Right lobe of liver (tissue), 6 donors: ENCODE measurements at regions not wholly inside any gene's neighbourhood (a gene's known extent, or its start where the extent isn't known, plus 50 kb on each side); places are given as distances from the start of the nearest gene placed in this dataset.

Source experiments
- ATAC-seq, 4 donors: fragments of 200-7000 bp; cut with Tn5 transposase; one replicate each; pipeline ENCODE4 v1.9.1; 2020; ENCODE audit warnings: mild to moderate bottlenecking in 4 of 4, moderate library complexity in 4 of 4
- DNase-seq, 3 donors: peaks; one replicate each; pipeline ENCODE4 v3.0.0-alpha.2; 2020
- H3K27ac ChIP-seq, 3 donors: fragments of 200-600 bp; one replicate each; pipeline ENCODE4 v1.8.0; 2022
- H3K27me3 ChIP-seq, 2 donors: fragments of 200-600 bp; one replicate each; pipeline ENCODE4 v1.8.0; 2022
- H3K36me3 ChIP-seq, 4 donors: fragments of 200-600 bp; sonication (generic) in 1 of 4; one replicate each; pipeline versions ENCODE4 v1.5.1 to v1.8.0; 2017 to 2022; ENCODE audit warnings: control low read depth in 1 of 4
- H3K4me1 ChIP-seq, 4 donors: fragments of 200-600 bp; sonication (generic) in 1 of 4; one replicate each; pipeline versions ENCODE4 v1.5.1 to v1.8.0; 2017 to 2022; ENCODE audit warnings: control low read depth in 1 of 4
- H3K4me3 ChIP-seq, 3 donors: fragments of 200-600 bp; one replicate each; pipeline ENCODE4 v1.8.0; 2022
- H3K9me3 ChIP-seq, 4 donors: fragments of 200-600 bp; sonication (generic) in 1 of 4; one replicate each; pipeline versions ENCODE4 v1.5.1 to v1.8.0; 2017 to 2022; ENCODE audit warnings: control low read depth in 1 of 4
- POLR2A ChIP-seq: fragments of 450-650 bp; IDR thresholded peaks from one replicate; pipeline ENCODE4 v1.6.1; 2017; ENCODE audit warnings: antibody characterized with exemption, mild to moderate bottlenecking
- WGBS: methylation state at CpG from one replicate; pipeline ENCODE4 v1.1.6; 2018; ENCODE audit warnings: low coverage, low lambda C conversion rate; ENCODE audit not compliant: insufficient coverage; ENCODE audit errors: missing lambda C conversion rate; 5-methylcytosine and 5-hydroxymethylcytosine counted together
- intact Hi-C, 2 donors: fragments of 100-400 bp; cut with DNase I; formaldehyde crosslinking; loops; one replicate each; pipeline versions ENCODE4 v1.11.2 to v1.14.1; 2022
- TF ChIP-seq, protein P1 (sequence below), 4 donors: fragments of 200-600 bp in 3 of 4; fragments of 450-650 bp in 1 of 4; IDR thresholded peaks; one replicate each; pipeline versions ENCODE4 v1.5.1 to v1.8.0; 2016 to 2022; ENCODE audit warnings: antibody characterized with exemption in 4 of 4, mild to moderate bottlenecking in 2 of 4
- donor health status: DM: no; HTN: yes; CAD: no.
- donor health status: DM: no; HTN: no; CAD: no.
- donor health status: DM: no; HTN: no; CAD: no.
- donor health status: DM: no; HTN: yes; CAD: no.
- donor health status: DM: no; HTN: yes; CAD: no.

DNA sequence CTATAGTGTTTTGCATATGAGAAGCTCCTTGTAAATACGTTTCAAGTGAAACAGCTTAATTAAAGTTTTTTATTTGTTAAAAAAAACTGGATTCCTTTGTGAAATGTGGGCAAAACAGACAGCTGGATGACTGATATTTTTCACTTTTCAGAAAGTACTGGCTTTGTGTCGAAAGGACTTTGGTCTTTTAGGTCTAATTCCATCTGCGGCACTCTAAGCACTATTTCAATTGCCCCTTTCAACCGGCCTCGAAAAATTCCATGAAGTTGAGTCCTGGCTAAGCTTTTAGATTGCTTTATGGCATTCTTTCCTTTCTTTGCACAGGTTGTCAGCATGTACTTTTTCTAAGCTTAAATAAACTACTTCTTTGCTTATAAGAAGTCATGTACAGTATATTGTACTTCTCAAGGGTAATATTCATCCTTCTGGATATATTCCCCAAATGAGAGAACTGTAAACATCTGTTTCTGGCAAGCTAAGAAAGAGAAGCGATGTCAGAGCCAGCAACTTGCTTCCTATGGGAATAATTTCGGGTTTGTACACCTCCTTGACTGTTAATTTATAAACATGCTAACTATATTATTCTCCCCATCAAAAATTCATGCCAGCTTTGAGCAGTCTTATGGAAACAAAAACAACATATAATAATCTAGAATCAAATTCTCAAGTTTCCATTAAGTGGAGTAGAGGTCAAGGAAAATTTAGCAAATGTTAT, 611.3 kb downstream of the ETNK1 start:
- no peaks in the 10 kb centered on the region for H3K36me3 ChIP-seq
- 79% methylated on average over 7 of the region's 7 CpGs for WGBS
- no peaks in the 10 kb centered on the region for H3K9me3 ChIP-seq
- no peak for DNase-seq
- H3K27me3 ChIP-seq: no peaks in the 10 kb centered on the region
- no peak for TF ChIP-seq POLR2A
- TF ChIP-seq, protein P1, sequence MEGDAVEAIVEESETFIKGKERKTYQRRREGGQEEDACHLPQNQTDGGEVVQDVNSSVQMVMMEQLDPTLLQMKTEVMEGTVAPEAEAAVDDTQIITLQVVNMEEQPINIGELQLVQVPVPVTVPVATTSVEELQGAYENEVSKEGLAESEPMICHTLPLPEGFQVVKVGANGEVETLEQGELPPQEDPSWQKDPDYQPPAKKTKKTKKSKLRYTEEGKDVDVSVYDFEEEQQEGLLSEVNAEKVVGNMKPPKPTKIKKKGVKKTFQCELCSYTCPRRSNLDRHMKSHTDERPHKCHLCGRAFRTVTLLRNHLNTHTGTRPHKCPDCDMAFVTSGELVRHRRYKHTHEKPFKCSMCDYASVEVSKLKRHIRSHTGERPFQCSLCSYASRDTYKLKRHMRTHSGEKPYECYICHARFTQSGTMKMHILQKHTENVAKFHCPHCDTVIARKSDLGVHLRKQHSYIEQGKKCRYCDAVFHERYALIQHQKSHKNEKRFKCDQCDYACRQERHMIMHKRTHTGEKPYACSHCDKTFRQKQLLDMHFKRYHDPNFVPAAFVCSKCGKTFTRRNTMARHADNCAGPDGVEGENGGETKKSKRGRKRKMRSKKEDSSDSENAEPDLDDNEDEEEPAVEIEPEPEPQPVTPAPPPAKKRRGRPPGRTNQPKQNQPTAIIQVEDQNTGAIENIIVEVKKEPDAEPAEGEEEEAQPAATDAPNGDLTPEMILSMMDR (IDR thresholded peaks at IDR 0.05): no peak
- ATAC-seq: no peak
- no peak overlapping the region for H3K4me3 ChIP-seq
- intact Hi-C loops: no loop called here
- H3K27ac ChIP-seq: no peak overlapping the region
- no peaks in the 10 kb centered on the region for H3K4me1 ChIP-seq

DNA sequence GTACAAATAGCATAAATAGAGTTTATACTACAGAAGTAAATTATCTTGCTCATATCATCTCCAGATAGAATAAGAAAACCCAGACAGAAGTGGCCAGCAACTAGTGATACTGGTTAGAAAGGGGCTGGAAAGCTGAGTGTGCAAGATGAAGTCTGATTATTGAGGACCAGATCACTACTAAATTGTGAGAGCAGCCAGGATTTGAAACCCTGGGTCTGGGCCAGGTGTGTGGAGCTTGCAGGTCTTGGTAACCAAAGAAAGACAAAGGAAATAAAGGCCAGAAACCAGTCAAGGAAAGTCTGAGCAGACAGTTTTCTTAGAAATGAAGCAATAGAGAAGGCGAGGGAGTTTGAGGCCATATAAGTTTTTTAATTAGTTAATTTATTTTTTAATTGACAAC, 611.8 kb downstream of the ETNK1 start:
- intact Hi-C loops: no loop called here
- 89% methylated on average over 1 of the region's 1 CpG for WGBS
- H3K9me3 ChIP-seq: no peaks in the 10 kb centered on the region
- no peak overlapping the region for H3K27ac ChIP-seq
- ATAC-seq (no peak), DNase-seq (no peak)
- no peaks in the 10 kb centered on the region for H3K4me1 ChIP-seq
- H3K4me3 ChIP-seq: no peak overlapping the region
- TF ChIP-seq POLR2A: no peak
- TF ChIP-seq, protein P1 (IDR thresholded peaks at IDR 0.05): no peak
- no peaks in the 10 kb centered on the region for H3K27me3 ChIP-seq
- H3K36me3 ChIP-seq: no peaks in the 10 kb centered on the region

DNA sequence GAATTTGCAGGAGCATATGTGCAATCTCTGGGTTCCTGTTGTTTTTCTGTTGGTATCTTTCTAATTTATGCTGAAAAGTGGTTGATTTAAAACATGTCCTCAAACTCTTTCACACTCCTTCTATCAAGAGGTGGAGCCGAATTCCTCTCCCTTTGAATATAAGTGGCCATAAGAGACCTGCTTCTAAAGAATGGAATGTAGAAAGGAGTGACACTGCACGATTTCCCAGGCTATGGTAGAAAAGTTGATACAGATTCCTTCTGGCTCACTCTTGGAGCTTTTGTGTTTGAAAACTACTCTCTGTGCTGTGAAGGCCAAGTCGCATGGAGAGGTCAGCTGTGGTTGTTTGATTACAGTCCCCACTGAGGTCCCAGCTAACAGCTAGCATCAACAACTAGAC, 613.2 kb downstream of the ETNK1 start:
- DNase-seq: no peak
- intact Hi-C loops: no loop called here
- Histone ChIP-seq H3K36me3 (no peaks in the 10 kb centered on the region), H3K27ac (no peak overlapping the region), H3K27me3 (no peaks in the 10 kb centered on the region), H3K4me3 (no peak overlapping the region), H3K4me1 (no peaks in the 10 kb centered on the region), H3K9me3 (no peaks in the 10 kb centered on the region)
- no peak for ATAC-seq
- WGBS: 75% methylated on average over 3 of the region's 3 CpGs
- TF ChIP-seq, protein P1 (IDR thresholded peaks at IDR 0.05): no peak
- no peak for TF ChIP-seq POLR2A

DNA sequence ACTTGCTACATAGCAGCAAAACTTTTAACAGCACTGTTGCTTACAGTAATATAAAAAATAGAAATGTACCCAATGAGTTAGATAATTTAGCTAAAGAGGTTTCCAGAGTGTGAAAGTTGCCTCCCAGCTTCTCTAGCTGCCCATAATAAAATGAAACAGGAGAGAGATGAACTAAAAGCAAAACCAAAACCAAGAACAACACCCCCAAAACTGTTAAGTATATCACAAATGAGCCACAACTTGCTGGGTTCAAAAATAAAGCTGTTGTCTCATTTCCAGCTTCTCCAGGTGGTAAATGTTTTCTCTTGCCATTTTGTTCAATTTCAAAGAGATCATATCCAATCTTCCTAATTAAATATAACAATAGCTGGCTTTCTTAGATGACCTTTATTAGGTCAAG, 614.0 kb downstream of the ETNK1 start:
- Histone ChIP-seq H3K27me3 (no peaks in the 10 kb centered on the region), H3K27ac (no peak overlapping the region), H3K9me3 (no peaks in the 10 kb centered on the region), H3K4me3 (no peak overlapping the region), H3K4me1 (no peaks in the 10 kb centered on the region), H3K36me3 (no peaks in the 10 kb centered on the region)
- DNase-seq (no peak), ATAC-seq (no peak)
- TF ChIP-seq, protein P1 (IDR thresholded peaks at IDR 0.05): no peak
- no peak for TF ChIP-seq POLR2A
- intact Hi-C loops: no loop called here

DNA sequence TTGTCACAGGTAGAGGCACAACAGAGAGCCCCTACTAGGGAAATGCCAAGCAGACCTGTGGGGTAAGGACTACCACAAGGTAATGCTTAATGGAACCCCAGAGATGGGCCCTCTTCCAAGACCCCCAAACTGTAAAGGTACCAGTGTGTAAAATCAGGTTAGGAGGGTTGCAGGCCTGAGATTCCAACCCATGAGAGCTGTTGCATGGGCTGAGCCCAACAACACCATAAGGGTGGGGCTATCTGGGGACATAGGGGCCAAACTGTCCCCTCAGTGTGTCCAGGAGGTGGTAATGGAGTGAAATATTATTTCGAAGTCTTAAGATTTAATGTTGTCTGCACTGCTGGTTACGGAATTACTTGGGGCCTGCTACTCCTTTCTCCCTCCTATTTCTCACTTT, 620.2 kb downstream of the ETNK1 start:
- Histone ChIP-seq H3K27me3 (no peaks in the 10 kb centered on the region), H3K4me3 (no peak overlapping the region), H3K4me1 (no peaks in the 10 kb centered on the region), H3K27ac (no peak overlapping the region), H3K36me3 (no peaks in the 10 kb centered on the region), H3K9me3 (no peaks in the 10 kb centered on the region)
- DNase-seq (no peak), ATAC-seq (no peak)
- intact Hi-C loops: no loop called here
- TF ChIP-seq, protein P1 (IDR thresholded peaks at IDR 0.05): no peak
- no peak for TF ChIP-seq POLR2A
- WGBS: 96% methylated on average over 2 of the region's 2 CpGs
